WTC11 (cell line): ENCODE measurements at regions not wholly inside any gene's neighbourhood (a gene's known extent, or its start where the extent isn't known, plus 50 kb on each side); places are given as distances from the start of the nearest gene placed in this dataset.

Experiments used
- ATAC-seq: fragments of 200-7000 bp; cut with Tn5 transposase; 2 replicates; pipeline ENCODE4 v1.10.0; 2021; ENCODE audit warnings: mild to moderate bottlenecking, moderate library complexity
- CTCF ChIA-PET: fragments of 300-600 bp; sonication (Branson Sonifier 250); formaldehyde crosslinking; loops from one replicate; lab custom pipeline; 2021; ENCODE audit warnings: antibody characterized with exemption; lab: Charles Lee
- POLR2A ChIA-PET: fragments of 350-600 bp; sonication (Branson Sonifier 250); formaldehyde crosslinking; loops from one replicate; lab custom pipeline; 2021; ENCODE audit warnings: antibody characterized with exemption; lab: Charles Lee
- DNase-seq: peaks from one replicate; pipeline ENCODE4 v3.0.0; 2021; ENCODE audit warnings: low spot score
- H3K27ac Mint-ChIP-seq: 2 replicates; pipeline ENCODE4 v1.8.0; 2021; ENCODE audit warnings: mixed read lengths
- H3K27me3 Mint-ChIP-seq: 2 replicates; pipeline ENCODE4 v1.8.0; 2021; ENCODE audit warnings: low read depth, mild to moderate bottlenecking, moderate library complexity, mixed read lengths
- H3K36me3 Mint-ChIP-seq: 2 replicates; pipeline ENCODE4 v1.8.0; 2021; ENCODE audit warnings: mixed read lengths
- H3K4me1 Mint-ChIP-seq: 2 replicates; pipeline ENCODE4 v1.8.0; 2022; ENCODE audit warnings: mixed read lengths
- H3K4me3 Mint-ChIP-seq: 2 replicates; pipeline ENCODE4 v1.8.0; 2021; ENCODE audit warnings: mild to moderate bottlenecking, moderate library complexity, mixed read lengths
- H3K9me3 Mint-ChIP-seq: 2 replicates; pipeline ENCODE4 v1.8.0; 2021; ENCODE audit warnings: mixed read lengths
- CREM ChIP-seq: sonication (generic); formaldehyde crosslinking; IDR thresholded peaks from 2 replicates; pipeline ENCODE4 v1.8.1; 2022; ENCODE audit warnings: mild to moderate bottlenecking, missing genetic modification reagents, moderate library complexity
- E2F1 ChIP-seq: sonication (generic); formaldehyde crosslinking; IDR thresholded peaks from 2 replicates; pipeline ENCODE4 v1.8.0; 2022; ENCODE audit warnings: mild to moderate bottlenecking, missing genetic modification reagents
- ETV6 ChIP-seq: sonication (generic); formaldehyde crosslinking; IDR thresholded peaks from 2 replicates; pipeline ENCODE4 v1.8.1; 2022; ENCODE audit warnings: mild to moderate bottlenecking, missing genetic modification reagents
- GABPB1 ChIP-seq: sonication (generic); formaldehyde crosslinking; IDR thresholded peaks from 2 replicates; pipeline ENCODE4 v1.8.1; 2023; ENCODE audit warnings: mild to moderate bottlenecking, missing genetic modification reagents
- GTF2I ChIP-seq: fragments of 250-450 bp; sonication (Bioruptor Pico); conservative IDR thresholded peaks from 2 replicates; pipeline ENCODE4 v1.4.0; 2021; ENCODE audit warnings: mild to moderate bottlenecking
- HMGA2 ChIP-seq: fragments of 250-450 bp; sonication (Bioruptor Pico); IDR thresholded peaks from 2 replicates; pipeline ENCODE4 v1.4.0; 2021; ENCODE audit warnings: mild to moderate bottlenecking, moderate library complexity
- IRF2 ChIP-seq: sonication (generic); formaldehyde crosslinking; IDR thresholded peaks from 2 replicates; pipeline ENCODE4 v1.8.0; 2022; ENCODE audit warnings: low read depth, missing genetic modification reagents, borderline replicate concordance
- MYBL2 ChIP-seq: sonication (generic); formaldehyde crosslinking; IDR thresholded peaks from 2 replicates; pipeline ENCODE4 v1.8.1; 2023; ENCODE audit warnings: mild to moderate bottlenecking, moderate library complexity, missing genetic modification reagents
- NFYB ChIP-seq: sonication (generic); formaldehyde crosslinking; conservative IDR thresholded peaks from 2 replicates; pipeline ENCODE4 v1.8.0; 2022; ENCODE audit warnings: low read depth, missing genetic modification reagents
- PRRX2 ChIP-seq: fragments of 250-450 bp; sonication (Bioruptor Pico); IDR thresholded peaks from 2 replicates; pipeline ENCODE4 v1.8.0; 2021; ENCODE audit warnings: mild to moderate bottlenecking
- TEAD4 ChIP-seq: sonication (generic); formaldehyde crosslinking; IDR thresholded peaks from 2 replicates; pipeline ENCODE4 v1.8.0; 2022; ENCODE audit warnings: mild to moderate bottlenecking, missing genetic modification reagents
- TP53 ChIP-seq: sonication (generic); formaldehyde crosslinking; IDR thresholded peaks from 2 replicates; pipeline ENCODE4 v1.8.1; 2023; ENCODE audit warnings: mild to moderate bottlenecking, missing genetic modification reagents
- ZNF121 ChIP-seq: sonication (generic); formaldehyde crosslinking; IDR thresholded peaks from 2 replicates; pipeline ENCODE4 v1.8.0; 2023; ENCODE audit warnings: missing genetic modification reagents
- ZNF423 ChIP-seq: fragments of 250-450 bp; sonication (Bioruptor Pico); IDR thresholded peaks from 2 replicates; pipeline ENCODE4 v2.1.2; 2022; ENCODE audit warnings: mild to moderate bottlenecking, moderate library complexity
- TF ChIP-seq, protein P1 (sequence below): fragments of 200-600 bp; IDR thresholded peaks from 2 replicates; pipeline ENCODE4 v1.8.0; 2022; ENCODE audit warnings: antibody characterized with exemption
- TF ChIP-seq, protein P2 (sequence below): sonication (generic); formaldehyde crosslinking; IDR thresholded peaks from 2 replicates; pipeline ENCODE4 v1.8.1; 2022; ENCODE audit warnings: low read depth, mild to moderate bottlenecking, moderate library complexity, missing genetic modification reagents, borderline replicate concordance
- TF ChIP-seq, protein P3 (sequence below): sonication (generic); formaldehyde crosslinking; IDR thresholded peaks from 2 replicates; pipeline ENCODE4 v1.8.1; 2023; ENCODE audit warnings: mild to moderate bottlenecking, missing genetic modification reagents
- TF ChIP-seq, protein P4 (sequence below): sonication (generic); formaldehyde crosslinking; IDR thresholded peaks from 2 replicates; pipeline ENCODE4 v1.8.1; 2023; ENCODE audit warnings: mild to moderate bottlenecking, missing genetic modification reagents, borderline replicate concordance

DNA sequence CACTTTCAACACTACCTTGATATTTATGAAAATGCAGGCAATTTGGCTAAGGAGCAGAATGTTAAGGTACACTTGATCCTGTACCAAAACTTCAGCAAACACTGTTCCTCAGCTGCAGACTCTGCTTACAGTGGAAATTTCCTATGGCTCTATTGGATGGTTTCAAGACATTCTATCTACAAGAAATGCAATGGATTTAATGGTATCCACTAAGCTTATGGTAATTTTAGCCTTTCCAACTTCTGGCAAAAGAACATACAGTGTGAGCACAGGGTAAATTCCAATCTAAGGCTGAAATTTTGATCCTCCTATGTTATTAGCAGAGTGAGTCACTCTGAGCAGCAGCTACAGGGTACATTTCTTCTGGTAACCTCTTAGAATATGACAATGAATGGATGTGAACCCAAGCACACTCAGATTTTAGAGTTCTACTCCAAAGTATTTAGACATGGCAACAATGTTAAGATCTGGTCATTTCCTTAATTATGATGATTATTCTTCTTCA, 361.8 kb upstream of the PIK3C3 start:
- peaks cover 7% of the 10 kb centered on the region; the same call in 1 of the 2 replicates for H3K36me3 Mint-ChIP-seq
- ATAC-seq (no peak), DNase-seq (no peak)
- H3K27me3 Mint-ChIP-seq = no peaks in the 10 kb centered on the region
- peaks cover 26% of the 10 kb centered on the region for H3K4me1 Mint-ChIP-seq
- ChIA-PET POLR2A (no interaction called here), CTCF (no interaction called here)
- H3K4me3 Mint-ChIP-seq = no peak overlapping the region
- TF ChIP-seq, protein P1, sequence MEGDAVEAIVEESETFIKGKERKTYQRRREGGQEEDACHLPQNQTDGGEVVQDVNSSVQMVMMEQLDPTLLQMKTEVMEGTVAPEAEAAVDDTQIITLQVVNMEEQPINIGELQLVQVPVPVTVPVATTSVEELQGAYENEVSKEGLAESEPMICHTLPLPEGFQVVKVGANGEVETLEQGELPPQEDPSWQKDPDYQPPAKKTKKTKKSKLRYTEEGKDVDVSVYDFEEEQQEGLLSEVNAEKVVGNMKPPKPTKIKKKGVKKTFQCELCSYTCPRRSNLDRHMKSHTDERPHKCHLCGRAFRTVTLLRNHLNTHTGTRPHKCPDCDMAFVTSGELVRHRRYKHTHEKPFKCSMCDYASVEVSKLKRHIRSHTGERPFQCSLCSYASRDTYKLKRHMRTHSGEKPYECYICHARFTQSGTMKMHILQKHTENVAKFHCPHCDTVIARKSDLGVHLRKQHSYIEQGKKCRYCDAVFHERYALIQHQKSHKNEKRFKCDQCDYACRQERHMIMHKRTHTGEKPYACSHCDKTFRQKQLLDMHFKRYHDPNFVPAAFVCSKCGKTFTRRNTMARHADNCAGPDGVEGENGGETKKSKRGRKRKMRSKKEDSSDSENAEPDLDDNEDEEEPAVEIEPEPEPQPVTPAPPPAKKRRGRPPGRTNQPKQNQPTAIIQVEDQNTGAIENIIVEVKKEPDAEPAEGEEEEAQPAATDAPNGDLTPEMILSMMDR = no peak
- no peak for TF ChIP-seq HMGA2
- no peak for TF ChIP-seq E2F1 (CRISPR knock-in tag)
- TF ChIP-seq, protein P2, sequence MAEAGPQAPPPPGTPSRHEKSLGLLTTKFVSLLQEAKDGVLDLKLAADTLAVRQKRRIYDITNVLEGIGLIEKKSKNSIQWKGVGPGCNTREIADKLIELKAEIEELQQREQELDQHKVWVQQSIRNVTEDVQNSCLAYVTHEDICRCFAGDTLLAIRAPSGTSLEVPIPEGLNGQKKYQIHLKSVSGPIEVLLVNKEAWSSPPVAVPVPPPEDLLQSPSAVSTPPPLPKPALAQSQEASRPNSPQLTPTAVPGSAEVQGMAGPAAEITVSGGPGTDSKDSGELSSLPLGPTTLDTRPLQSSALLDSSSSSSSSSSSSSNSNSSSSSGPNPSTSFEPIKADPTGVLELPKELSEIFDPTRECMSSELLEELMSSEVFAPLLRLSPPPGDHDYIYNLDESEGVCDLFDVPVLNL (CRISPR knock-in tag) = no peak
- TF ChIP-seq, protein P3, sequence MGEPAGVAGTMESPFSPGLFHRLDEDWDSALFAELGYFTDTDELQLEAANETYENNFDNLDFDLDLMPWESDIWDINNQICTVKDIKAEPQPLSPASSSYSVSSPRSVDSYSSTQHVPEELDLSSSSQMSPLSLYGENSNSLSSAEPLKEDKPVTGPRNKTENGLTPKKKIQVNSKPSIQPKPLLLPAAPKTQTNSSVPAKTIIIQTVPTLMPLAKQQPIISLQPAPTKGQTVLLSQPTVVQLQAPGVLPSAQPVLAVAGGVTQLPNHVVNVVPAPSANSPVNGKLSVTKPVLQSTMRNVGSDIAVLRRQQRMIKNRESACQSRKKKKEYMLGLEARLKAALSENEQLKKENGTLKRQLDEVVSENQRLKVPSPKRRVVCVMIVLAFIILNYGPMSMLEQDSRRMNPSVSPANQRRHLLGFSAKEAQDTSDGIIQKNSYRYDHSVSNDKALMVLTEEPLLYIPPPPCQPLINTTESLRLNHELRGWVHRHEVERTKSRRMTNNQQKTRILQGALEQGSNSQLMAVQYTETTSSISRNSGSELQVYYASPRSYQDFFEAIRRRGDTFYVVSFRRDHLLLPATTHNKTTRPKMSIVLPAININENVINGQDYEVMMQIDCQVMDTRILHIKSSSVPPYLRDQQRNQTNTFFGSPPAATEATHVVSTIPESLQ = no peak
- no peak for TF ChIP-seq NFYB (CRISPR knock-in tag)
- TF ChIP-seq ZNF121 = no peak
- no peak for TF ChIP-seq PRRX2 (CRISPR knock-in tag)
- TF ChIP-seq ETV6 = no peak
- TF ChIP-seq IRF2 (CRISPR knock-in tag) = no peak
- no peak for TF ChIP-seq MYBL2
- TF ChIP-seq CREM (CRISPR knock-in tag) = no peak
- no peak for TF ChIP-seq GABPB1 (CRISPR knock-in tag)
- TF ChIP-seq TEAD4 (CRISPR knock-in tag) = no peak
- TF ChIP-seq GTF2I = no peak
- no peak for TF ChIP-seq TP53 (CRISPR knock-in tag)
- TF ChIP-seq, protein P4, sequence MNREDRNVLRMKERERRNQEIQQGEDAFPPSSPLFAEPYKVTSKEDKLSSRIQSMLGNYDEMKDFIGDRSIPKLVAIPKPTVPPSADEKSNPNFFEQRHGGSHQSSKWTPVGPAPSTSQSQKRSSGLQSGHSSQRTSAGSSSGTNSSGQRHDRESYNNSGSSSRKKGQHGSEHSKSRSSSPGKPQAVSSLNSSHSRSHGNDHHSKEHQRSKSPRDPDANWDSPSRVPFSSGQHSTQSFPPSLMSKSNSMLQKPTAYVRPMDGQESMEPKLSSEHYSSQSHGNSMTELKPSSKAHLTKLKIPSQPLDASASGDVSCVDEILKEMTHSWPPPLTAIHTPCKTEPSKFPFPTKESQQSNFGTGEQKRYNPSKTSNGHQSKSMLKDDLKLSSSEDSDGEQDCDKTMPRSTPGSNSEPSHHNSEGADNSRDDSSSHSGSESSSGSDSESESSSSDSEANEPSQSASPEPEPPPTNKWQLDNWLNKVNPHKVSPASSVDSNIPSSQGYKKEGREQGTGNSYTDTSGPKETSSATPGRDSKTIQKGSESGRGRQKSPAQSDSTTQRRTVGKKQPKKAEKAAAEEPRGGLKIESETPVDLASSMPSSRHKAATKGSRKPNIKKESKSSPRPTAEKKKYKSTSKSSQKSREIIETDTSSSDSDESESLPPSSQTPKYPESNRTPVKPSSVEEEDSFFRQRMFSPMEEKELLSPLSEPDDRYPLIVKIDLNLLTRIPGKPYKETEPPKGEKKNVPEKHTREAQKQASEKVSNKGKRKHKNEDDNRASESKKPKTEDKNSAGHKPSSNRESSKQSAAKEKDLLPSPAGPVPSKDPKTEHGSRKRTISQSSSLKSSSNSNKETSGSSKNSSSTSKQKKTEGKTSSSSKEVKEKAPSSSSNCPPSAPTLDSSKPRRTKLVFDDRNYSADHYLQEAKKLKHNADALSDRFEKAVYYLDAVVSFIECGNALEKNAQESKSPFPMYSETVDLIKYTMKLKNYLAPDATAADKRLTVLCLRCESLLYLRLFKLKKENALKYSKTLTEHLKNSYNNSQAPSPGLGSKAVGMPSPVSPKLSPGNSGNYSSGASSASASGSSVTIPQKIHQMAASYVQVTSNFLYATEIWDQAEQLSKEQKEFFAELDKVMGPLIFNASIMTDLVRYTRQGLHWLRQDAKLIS (CRISPR knock-in tag) = no peak
- TF ChIP-seq ZNF423 (CRISPR knock-in tag) = no peak
- H3K9me3 Mint-ChIP-seq = peaks cover 8% of the 10 kb centered on the region; the same call in 1 of the 2 replicates
- no peak overlapping the region for H3K27ac Mint-ChIP-seq
